ENCODE measurements at regions not wholly inside any gene's neighbourhood (a gene's known extent, or its start where the extent isn't known, plus 50 kb on each side); places are given as distances from the start of the nearest gene placed in this dataset.

GRCh38 chr14:27008187-27008586 lies 410.4 kb upstream of the NOVA1 start:
- no peak for DNase-seq

- DNase-seq, result no peak
Measured at GRCh38 chr14:27012641-27013040, 414.8 kb upstream of the NOVA1 start.

- no peak for DNase-seq
Measured at GRCh38 chr14:27013678-27014077, 415.8 kb upstream of the NOVA1 start.

GRCh38 chr14:27015065-27015464 lies 417.2 kb upstream of the NOVA1 start:
- no peak for DNase-seq

GRCh38 chr14:27025648-27026047 lies 427.8 kb upstream of the NOVA1 start:
- no peak for DNase-seq

GRCh38 chr14:27026097-27026496 lies 428.3 kb upstream of the NOVA1 start:
- no peak for DNase-seq

- no peak for DNase-seq
Measured at GRCh38 chr14:27040552-27040951, 442.7 kb upstream of the NOVA1 start.

GRCh38 chr14:27049701-27050100 lies 451.9 kb upstream of the NOVA1 start:
- DNase-seq, result no peak

GRCh38 chr14:27050208-27050607 lies 452.4 kb upstream of the NOVA1 start:
- no peak for DNase-seq

- DNase-seq, result no peak
Measured at GRCh38 chr14:27056586-27056985, 458.8 kb upstream of the NOVA1 start.

GRCh38 chr14:27061299-27061698 lies 463.5 kb upstream of the NOVA1 start:
- no peak for DNase-seq

GRCh38 chr14:27063959-27064358 lies 466.1 kb upstream of the NOVA1 start:
- DNase-seq, result no peak

GRCh38 chr14:27065886-27066285 lies 468.1 kb upstream of the NOVA1 start:
- no peak for DNase-seq

- DNase-seq, result no peak
Measured at GRCh38 chr14:27067961-27068360, 470.1 kb upstream of the NOVA1 start.

- no peak for DNase-seq
Measured at GRCh38 chr14:27072589-27072988, 474.8 kb upstream of the NOVA1 start.

- no peak for DNase-seq
Measured at GRCh38 chr14:27075503-27075902, 477.7 kb upstream of the NOVA1 start.

GRCh38 chr14:27077214-27077613 lies 479.4 kb upstream of the NOVA1 start:
- no peak for DNase-seq

GRCh38 chr14:27077710-27078109 lies 479.9 kb upstream of the NOVA1 start:
- no peak for DNase-seq

- DNase-seq, result no peak
Measured at GRCh38 chr14:27078191-27078590, 480.4 kb upstream of the NOVA1 start.

- DNase-seq, result no peak
Measured at GRCh38 chr14:27079716-27080115, 481.9 kb upstream of the NOVA1 start.

GRCh38 chr14:27085500-27085899 lies 487.7 kb upstream of the NOVA1 start:
- DNase-seq, result no peak

GRCh38 chr14:27090716-27091115 lies 492.9 kb upstream of the NOVA1 start:
- no peak for DNase-seq

GRCh38 chr14:27091973-27092372 lies 494.1 kb upstream of the NOVA1 start:
- no peak for DNase-seq

- no peak for DNase-seq
Measured at GRCh38 chr14:27096091-27096490, 498.3 kb upstream of the NOVA1 start.

GRCh38 chr14:27098451-27098850 lies 500.6 kb upstream of the NOVA1 start:
- no peak for DNase-seq

GRCh38 chr14:27114180-27114579 lies 516.3 kb upstream of the NOVA1 start:
- DNase-seq, result no peak
